GM12875 (cell line): ENCODE measurements at regions not wholly inside any gene's neighbourhood (a gene's known extent, or its start where the extent isn't known, plus 50 kb on each side); places are given as distances from the start of the nearest gene placed in this dataset.

ENCODE experiments used
- H3K4me3 ChIP-seq: one replicate; pipeline ENCODE4 v1.5.1; 2011; ENCODE audit warnings: low read depth, low read length, control low read depth
- TF ChIP-seq, protein P1 (sequence below): IDR thresholded peaks from 2 replicates; pipeline ENCODE4 v1.5.1; 2011; ENCODE audit warnings: low read depth, mild to moderate bottlenecking, control low read depth, inconsistent platforms, low read length, moderate library complexity, borderline replicate concordance; ENCODE audit not compliant: insufficient read depth

DNA sequence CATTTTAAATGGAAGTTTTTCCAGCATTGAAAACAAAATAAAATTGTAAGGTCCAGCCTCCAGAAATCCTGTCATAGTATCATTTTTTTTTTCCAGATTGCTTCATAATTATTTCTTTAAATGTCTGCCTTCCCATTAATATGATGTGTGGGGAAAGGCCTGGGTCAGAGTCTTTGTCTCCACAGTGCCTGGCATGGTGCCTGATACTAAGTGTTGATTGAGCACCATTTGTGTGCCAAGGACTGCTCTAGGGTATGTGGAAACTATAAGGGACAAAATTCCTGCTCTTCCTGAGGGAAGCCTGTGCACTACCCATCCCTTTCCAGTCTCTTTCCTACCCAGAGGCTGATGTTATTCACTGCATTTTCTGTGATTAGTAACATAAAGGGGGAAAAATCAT is 53.1 kb upstream of the BEND4 start:
- TF ChIP-seq, protein P1, sequence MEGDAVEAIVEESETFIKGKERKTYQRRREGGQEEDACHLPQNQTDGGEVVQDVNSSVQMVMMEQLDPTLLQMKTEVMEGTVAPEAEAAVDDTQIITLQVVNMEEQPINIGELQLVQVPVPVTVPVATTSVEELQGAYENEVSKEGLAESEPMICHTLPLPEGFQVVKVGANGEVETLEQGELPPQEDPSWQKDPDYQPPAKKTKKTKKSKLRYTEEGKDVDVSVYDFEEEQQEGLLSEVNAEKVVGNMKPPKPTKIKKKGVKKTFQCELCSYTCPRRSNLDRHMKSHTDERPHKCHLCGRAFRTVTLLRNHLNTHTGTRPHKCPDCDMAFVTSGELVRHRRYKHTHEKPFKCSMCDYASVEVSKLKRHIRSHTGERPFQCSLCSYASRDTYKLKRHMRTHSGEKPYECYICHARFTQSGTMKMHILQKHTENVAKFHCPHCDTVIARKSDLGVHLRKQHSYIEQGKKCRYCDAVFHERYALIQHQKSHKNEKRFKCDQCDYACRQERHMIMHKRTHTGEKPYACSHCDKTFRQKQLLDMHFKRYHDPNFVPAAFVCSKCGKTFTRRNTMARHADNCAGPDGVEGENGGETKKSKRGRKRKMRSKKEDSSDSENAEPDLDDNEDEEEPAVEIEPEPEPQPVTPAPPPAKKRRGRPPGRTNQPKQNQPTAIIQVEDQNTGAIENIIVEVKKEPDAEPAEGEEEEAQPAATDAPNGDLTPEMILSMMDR: no peak
- no peak overlapping the region for H3K4me3 ChIP-seq

GRCh38 chr4:42216664-42217063 is 64.2 kb upstream of the BEND4 start:
- TF ChIP-seq, protein P1: no peak
- no peak overlapping the region for H3K4me3 ChIP-seq

DNA sequence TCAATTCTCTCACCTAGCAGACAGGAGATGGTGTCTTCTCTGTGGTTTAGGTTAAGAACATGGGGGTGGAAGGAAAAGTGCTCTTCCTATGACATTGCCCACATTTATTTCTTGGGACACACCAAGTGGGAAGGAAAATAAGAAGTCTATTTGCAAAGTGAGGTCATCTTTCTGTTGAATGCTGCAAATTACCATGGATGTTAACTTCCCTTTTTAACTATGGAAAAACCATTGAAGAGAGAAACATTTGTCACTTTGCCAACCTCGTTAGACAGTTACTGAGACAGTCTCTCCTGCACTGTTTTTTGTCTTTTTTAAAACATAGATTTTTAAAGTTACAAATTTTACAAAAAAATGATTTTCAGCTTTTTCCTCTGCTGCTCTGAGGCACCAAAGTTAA is 72.8 kb upstream of the BEND4 start:
- no peak overlapping the region for H3K4me3 ChIP-seq
- TF ChIP-seq, protein P1: no peak

GRCh38 chr4:42234817-42235216 is 82.4 kb upstream of the BEND4 start:
- no peak overlapping the region for H3K4me3 ChIP-seq
- TF ChIP-seq, protein P1: 0 out of 2 replicates have a peak, but pooled peaks have one; percentile 8

- H3K4me3 ChIP-seq: no peak overlapping the region
- TF ChIP-seq, protein P1: no peak
Measured at GRCh38 chr4:42235304-42236021, 83.0 kb upstream of the BEND4 start.

DNA sequence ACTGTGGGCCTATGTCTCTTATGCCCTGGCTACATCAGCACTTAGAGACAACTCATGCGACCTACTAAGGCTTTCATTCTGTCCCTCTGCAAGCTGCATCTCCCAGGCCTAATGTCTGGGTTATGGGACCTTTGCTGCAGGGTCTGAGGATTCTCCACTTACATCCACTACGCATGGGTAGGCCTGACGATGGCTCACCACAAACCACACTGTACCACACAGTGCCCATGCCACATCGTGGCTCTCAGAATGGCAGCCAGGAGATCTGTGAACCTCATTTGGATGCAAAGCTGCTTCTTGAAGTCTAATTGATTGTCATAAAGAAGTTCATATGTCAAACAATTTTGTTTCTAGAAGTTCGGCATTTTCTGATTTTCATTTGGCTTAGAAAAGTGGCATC is 84.6 kb upstream of the BEND4 start:
- TF ChIP-seq, protein P1: no peak
- no peak overlapping the region for H3K4me3 ChIP-seq

- no peak overlapping the region for H3K4me3 ChIP-seq
- TF ChIP-seq, protein P1: no peak
Measured at GRCh38 chr4:42237451-42237850, 85.0 kb upstream of the BEND4 start.
